Fibroblast of peridontal ligament (primary cell): ENCODE measurements at regions not wholly inside any gene's neighbourhood (a gene's known extent, or its start where the extent isn't known, plus 50 kb on each side); places are given as distances from the start of the nearest gene placed in this dataset.
"Not testable (repeated sequence)": the region's sequence is repeated elsewhere in the genome, so short reads cannot be mapped to it uniquely, and the experiment has no call there.

Experiments used
- DNase-seq: peaks from one replicate; pipeline ENCODE4 v3.0.0-alpha.2; 2010; ENCODE audit errors: extremely low read depth

DNA sequence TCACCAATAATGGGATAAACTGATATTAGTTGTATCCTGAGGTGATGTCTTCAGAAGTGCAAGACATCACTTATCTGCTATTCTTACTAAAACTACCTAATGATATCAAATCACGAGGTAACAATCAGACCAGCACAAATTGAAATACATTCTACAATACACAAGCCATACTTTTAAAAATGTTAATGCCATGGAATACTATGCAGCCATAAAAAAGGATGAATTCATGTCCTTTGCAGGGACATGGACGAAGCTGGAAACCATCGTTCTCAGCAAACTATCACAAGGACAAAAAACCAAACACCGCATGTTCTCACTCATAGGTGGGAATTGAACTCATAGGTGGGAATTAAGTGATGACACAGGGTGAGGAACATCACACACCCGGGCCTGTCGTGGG is 129.3 kb downstream of the SST start:
- no peak for DNase-seq

DNA sequence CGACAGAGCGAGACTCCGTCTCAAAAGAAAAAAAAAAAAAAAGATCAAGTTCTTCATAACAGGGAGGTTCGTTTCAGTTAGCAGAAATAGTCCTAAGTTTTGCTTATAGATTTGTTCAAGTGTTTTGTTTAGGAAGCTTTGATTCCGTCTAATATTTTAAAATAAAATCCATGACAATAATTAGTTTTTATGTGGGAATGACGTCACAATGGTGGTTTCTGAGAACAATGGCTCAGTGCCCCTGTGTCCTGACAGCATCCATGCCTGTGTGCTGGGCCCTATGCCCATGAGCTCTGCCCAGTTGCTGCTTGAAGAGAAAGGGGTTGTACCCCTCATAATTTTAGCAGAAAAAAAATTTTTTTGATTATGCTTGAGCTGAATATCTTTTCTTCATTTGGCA is 134.0 kb downstream of the SST start:
- DNase-seq = no peak

DNA sequence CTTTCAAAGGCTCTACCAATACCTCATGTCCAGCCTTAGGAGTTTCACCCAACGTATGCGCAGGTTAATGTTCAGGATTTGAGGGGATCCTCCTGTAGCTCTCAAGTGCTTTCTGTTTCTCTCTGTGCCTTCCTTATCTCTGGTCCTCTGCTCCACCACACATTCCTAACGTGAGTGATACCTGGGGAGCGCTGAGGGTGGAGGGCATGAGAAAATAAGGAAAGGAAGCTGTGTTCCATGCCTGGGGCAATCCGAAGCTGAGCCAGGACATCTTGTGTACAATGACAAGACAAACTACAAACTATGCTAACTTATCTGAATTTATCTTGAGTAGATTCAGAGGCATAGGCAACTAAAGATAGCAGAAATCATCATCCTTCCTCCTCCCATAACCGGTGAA is 136.4 kb downstream of the SST start:
- DNase-seq = no peak

DNA sequence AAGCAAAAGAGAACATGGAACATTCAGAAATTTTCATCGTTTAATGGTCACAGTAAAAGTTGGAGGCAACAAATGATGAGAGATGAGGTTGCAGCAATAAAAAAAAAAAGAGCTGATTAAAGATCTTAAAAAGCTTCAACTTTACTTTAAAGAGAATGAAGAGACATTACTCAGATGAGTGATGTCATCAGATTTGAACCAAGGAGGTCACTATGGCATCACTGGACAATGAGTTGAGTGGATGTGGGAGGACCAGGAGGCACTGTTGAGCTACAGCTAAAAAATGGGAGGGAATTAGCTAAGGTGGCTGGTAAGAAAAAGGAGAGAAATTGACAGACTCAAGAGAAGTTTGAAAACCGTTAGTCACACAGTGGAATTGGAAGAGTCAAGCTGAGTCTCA is 138.4 kb downstream of the SST start:
- no peak for DNase-seq

DNA sequence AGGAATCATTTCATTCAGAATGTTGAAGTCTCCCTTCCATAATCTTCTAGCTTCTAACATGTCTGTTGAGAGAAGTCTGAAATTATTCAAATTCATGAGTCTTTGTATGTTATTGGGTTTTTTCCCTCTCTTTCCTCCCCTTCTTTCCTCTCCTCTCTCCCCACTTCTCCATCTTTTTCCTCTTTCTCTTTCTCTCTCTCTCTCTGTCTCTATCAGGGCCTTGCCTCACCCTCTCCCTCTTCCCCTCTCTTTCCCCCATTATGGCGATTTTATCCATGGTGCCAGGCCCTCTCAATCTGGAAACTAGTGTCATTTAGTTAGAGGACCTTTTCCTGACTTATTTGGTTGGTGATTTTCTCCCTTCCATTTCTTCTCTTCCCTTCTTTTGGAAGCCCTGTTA is 147.3 kb downstream of the SST start:
- no peak for DNase-seq

DNA sequence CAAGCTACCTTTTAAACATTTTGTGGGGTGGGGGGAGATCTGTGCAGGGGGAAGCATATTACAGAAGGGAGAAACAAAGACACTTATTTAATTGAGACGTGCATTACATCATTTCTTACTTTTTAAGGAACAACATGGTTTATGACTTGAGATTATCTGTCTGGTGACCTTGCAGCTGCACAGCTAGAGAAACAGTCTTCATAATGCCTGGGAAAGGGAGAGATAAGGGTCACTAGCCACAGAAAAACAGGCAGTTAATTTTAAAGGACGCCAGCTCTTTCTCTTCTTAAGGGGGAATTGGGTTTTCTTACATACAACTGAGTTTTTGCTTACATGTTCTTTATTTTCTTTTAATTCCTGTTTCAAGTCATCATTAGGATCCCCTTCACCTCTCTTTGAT is 147.9 kb downstream of the SST start:
- no peak for DNase-seq

GRCh38 chr3:187521546-187521945 is 148.6 kb downstream of the SST start:
- no peak for DNase-seq

DNA sequence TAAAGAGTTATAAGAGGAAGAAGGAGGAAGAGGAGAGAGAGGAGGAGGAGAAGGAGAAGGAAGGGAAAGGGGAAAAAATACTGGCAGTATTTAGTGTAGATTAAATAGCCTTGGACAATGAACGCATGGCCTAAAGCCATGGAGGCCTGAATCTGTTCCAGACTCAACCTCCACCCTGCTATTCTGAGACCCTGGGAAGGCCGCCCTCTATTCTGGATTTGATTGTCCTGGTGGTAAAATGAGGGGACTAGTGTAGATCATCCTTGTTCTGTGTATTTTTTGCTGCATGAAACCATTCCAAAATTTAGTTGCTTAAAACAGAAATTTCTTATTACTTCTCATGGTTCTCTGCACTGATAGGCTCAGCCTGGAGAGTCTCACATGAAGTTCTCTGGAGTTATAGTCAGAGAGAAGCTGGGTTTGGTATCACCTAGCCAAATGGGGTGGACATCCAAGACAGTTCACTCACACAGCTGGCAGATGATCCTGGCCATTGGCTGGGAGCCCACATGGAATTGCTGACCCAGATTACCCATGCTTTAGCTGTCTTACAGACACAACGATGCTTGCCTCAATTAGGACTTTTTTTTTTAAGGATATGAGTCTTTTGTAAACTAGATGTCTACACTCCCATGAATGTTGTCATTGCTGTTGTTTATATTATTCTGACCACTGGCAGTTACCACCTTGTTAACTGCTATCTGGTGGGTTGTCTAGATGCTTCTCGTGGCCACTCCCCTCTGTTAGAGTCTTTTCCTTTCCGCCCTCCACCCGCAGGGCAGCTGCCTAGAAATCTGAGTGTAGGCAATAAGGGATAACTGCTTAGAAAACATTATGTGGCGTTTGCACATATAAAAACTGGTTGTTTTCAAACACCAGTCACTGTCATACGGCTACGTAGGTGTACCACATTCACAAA is 149.9 kb downstream of the SST start:
- no peak for DNase-seq

GRCh38 chr3:187519428-187519890 is 150.7 kb downstream of the SST start:
- DNase-seq = peak; percentile 9

- no peak for DNase-seq
These were observed 150.4 kb downstream of the RTP4 start for GRCh38 chr3:187518616-187519015.

DNA sequence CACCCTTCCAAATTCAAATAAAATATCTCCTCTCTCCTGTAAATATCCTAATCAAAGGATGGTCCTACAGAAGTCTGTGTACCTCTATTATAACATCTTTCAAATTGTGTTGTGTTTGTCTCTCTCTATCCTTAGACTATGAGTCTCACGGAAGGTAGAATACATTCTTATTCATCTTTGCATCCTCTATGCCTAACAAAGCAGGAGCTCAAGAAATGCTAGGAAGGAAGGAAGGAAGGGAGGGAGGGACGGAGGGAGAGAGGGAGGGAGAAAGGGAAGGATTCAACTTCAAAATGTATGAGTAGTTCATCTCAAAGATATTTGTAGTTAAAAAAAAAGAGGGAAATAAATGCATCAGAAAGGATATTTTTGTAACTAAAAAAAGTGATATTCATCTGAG is 150.0 kb downstream of the RTP4 start:
- DNase-seq = no peak

DNA sequence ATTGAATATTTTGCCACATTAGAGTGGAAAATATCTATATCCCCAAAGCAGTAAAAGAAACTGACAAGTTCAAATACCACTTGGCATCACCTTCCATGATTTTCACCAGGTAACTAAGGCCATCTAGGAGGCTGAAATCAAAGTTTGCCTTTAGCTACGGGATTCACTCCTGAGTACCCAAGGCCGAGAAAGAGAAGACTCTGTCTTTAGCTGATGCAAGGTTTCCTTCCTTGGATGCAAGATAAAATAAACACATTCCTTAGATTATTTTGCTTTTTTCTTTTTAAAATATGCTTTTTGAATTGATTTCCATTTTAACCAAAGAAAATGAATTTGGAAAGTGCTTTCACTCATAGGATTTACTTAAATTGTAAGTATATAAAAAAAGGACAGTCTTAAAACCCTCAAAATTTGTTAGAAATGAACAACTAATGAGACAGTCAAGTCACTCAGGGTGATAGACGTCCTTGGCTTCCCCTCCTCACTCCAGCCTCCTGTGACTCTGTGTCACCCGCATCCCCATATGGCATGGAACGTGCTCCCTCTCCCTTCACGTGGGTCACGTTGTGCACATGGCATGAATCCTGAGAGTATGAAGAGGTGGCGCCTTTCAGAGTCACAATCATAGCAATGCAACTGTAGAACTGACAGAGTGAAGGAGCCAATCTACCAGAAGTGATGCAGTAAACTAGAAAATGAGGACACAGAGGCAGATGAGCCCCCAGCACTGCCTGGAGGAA is 148.4 kb downstream of the RTP4 start:
- peak; percentile 8 for DNase-seq

DNA sequence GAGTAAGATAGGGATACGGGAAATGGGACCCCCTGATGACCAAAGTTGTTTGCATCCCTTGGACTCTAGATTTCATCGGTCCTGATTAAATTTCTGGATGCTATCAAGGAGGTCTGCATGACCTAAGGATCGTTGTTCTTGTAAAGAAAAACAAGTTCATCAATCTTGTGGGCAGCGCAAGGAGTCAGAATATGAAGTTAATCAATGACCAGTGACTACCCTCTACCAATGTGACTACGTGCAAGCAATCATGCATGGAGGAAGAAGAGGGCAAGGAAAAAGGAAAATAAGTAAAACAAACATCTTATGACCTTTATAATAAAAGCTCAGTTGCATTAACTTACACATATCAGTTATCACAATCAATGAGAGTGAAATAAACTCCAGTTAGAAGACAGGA is 139.7 kb downstream of the RTP4 start:
- DNase-seq = no peak

GRCh38 chr3:187507266-187507665 is 139.1 kb downstream of the RTP4 start:
- DNase-seq = no peak

DNA sequence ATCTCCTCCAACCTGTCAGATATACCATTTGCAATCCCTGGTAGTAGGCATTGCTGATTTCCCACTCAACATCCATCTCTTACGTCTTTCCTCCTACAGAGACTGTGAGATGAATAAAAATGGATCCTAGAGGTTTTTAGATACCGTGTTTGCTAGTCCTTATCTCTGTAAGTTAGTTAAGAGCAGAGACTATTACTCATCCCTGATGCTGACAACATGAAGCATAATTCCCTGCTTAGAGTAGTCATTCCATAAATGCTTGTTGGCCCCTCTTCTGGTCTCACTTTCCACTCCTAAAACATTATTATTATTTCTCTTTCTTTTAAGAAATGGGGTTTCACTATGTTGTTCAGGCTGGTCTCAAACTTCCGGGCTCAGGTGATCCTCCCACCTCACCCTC is 136.2 kb downstream of the RTP4 start:
- no peak for DNase-seq

DNA sequence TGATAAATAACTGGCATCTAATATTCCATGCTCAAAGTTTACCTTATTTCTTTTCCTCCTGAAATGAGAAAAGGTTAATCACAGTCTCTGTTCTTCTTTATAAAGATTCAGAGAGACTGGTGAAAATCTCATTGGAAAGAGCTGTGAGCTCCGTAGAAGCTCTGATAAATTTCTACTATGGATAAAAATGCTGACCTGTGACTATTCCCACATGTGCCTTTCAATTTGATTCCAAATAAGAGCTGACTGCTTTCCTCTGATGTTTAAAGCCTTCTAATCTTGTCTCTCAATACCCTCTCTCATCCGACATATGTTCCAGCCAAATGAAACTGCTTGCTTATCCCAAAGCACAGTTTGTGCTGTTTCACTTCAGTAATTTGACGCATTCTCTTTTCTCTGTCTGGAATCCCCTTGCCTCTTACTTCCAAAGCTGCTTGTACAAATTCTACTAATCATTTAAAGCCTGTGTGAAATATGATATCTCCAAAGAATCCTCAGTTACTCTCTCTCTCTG is 130.1 kb downstream of the RTP4 start:
- no peak for DNase-seq

DNA sequence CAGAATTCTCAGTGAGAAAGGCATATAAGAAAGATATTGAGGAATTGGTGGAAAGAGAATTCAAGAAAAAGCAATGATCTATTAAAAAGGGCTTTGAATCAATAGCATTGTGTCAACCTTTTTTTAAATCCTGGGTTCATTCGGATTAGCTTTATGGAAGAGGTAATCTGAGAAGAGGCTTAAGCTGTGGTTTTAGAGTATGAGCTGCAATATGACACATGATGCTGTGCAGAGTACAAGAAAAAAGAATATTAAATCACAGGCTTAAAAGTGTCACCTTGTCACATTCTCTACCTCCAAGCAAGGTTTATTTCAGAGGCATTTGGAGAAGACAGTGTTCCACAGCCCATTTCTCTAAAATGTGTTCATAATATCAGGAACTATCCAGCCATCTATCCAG is 128.9 kb downstream of the RTP4 start:
- DNase-seq = no peak

DNA sequence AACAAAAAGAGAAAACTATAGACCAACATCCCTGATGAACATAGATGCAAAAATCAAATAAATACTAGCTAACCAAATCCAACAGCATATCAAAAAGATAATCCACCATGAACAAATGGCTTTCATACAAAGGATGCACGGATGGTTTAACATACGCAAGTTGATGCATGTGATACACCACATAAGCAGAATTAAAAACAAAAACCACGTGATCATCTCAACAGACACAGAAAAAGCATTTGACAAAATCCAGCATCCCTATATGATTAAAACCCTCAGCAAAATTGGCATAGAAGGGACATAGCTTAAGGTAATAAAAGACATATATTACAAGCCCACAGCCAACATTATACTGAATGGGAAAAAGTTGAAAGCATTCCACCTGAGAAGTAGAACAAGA is 125.9 kb downstream of the RTP4 start:
- not testable (repeated sequence) for DNase-seq

DNA sequence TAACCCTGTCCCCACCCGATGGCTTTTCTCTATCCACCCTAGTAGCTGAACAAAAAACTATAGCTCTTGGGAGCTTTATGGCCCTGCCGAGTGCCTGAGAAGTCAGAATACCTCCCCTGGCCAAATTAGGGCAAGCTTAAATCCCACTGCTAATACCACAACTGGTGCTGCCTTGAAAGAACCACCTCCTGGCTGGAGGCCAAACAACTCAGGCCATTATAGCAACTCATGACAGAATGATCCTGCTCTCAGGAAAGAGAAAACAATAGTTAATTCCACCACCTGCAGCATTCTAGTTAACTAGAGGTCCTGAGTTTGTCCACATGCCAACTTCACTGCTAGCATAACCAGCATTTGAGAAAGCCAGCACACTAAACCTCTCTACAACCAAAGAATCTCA is 123.2 kb downstream of the RTP4 start:
- no peak for DNase-seq

GRCh38 chr3:187490366-187490765 is 122.2 kb downstream of the RTP4 start:
- no peak for DNase-seq

GRCh38 chr3:187484547-187485295 is 116.5 kb downstream of the RTP4 start:
- DNase-seq = no peak

DNA sequence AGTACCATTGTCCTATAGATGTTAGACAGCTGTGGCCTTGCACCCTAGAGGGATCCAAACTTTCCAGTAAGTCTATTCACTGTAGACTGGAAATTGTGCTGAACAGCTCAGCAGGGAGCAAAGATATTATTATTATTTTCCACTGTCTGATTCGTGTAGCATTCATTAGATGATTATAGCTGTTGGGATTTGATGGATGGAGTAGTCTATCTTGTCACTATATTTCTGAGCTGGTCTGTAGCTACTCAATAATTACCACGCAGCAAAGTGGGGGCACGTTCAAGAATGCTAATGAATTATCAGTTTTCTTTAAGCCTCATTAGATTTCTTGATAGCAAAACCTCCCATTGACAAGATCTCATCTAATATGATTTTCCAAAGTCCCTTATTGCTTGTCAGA is 113.2 kb downstream of the RTP4 start:
- no peak for DNase-seq
